Mesenchymal stem cell (in vitro differentiated cells and primary cell): ENCODE measurements at regions not wholly inside any gene's neighbourhood (a gene's known extent, or its start where the extent isn't known, plus 50 kb on each side); places are given as distances from the start of the nearest gene placed in this dataset.

Experiments
- DNase-seq: peaks from one replicate; pipeline ENCODE4 v3.0.0-alpha.2; 2013
- H2AFZ ChIP-seq: one replicate; pipeline ENCODE4 v1.6.1; 2013; ENCODE audit warnings: low read depth, mild to moderate bottlenecking, control low read depth, inconsistent platforms, low read length, moderate library complexity
- H2AK5ac ChIP-seq: 2 replicates; pipeline ENCODE4 v1.6.1; 2013; ENCODE audit warnings: low read length, moderate library complexity, mild to moderate bottlenecking, inconsistent platforms; ENCODE audit not compliant: severe bottlenecking
- H2BK120ac ChIP-seq: one replicate; pipeline ENCODE4 v1.6.1; 2013; ENCODE audit warnings: low read depth, mild to moderate bottlenecking, inconsistent platforms, low read length, moderate library complexity
- H2BK12ac ChIP-seq, 2 experiments: one replicate each; pipeline ENCODE4 v1.6.1; 2013; ENCODE audit warnings: inconsistent platforms in 2 of 2, low read length in 2 of 2, mild to moderate bottlenecking in 2 of 2, moderate library complexity in 2 of 2, control low read depth in 1 of 2
- H2BK15ac ChIP-seq: one replicate; pipeline ENCODE4 v1.6.1; 2013; ENCODE audit warnings: mild to moderate bottlenecking, low read depth, inconsistent platforms; ENCODE audit not compliant: poor library complexity, severe bottlenecking
- H2BK5ac ChIP-seq: 2 replicates; pipeline ENCODE4 v1.6.1; 2013; ENCODE audit warnings: low read depth, mild to moderate bottlenecking, low read length, control low read depth, inconsistent platforms; ENCODE audit not compliant: poor library complexity, severe bottlenecking
- H3K14ac ChIP-seq, 2 experiments: one replicate each; pipeline ENCODE4 v1.6.1; 2013; ENCODE audit warnings: inconsistent platforms in 2 of 2, low read length in 2 of 2, control low read depth in 1 of 2, mild to moderate bottlenecking in 1 of 2, moderate library complexity in 1 of 2
- H3K18ac ChIP-seq, 2 experiments: one replicate each; pipeline ENCODE4 v1.6.1; 2013; ENCODE audit warnings: inconsistent platforms in 2 of 2, low read length in 2 of 2, control low read depth in 1 of 2, low read depth in 1 of 2, mild to moderate bottlenecking in 1 of 2
- H3K23ac ChIP-seq, 2 experiments: one replicate each; pipeline ENCODE4 v1.6.1; 2013; ENCODE audit warnings: inconsistent platforms in 2 of 2, low read length in 2 of 2, mild to moderate bottlenecking in 2 of 2, moderate library complexity in 2 of 2, control low read depth in 1 of 2
- H3K27ac ChIP-seq: 2 replicates; pipeline ENCODE4 v1.5.1; 2013; ENCODE audit warnings: mild to moderate bottlenecking, moderate library complexity, low read length, control low read depth, inconsistent platforms; ENCODE audit not compliant: poor library complexity, severe bottlenecking
- H3K27me3 ChIP-seq, 2 experiments: 2 replicates each; pipeline versions ENCODE4 v1.6.1 to v1.7.0; 2013; ENCODE audit warnings: low read length in 2 of 2, mild to moderate bottlenecking in 2 of 2, moderate library complexity in 2 of 2, control low read depth in 1 of 2, inconsistent platforms in 1 of 2; ENCODE audit not compliant: control insufficient read depth in 1 of 2, insufficient read depth in 1 of 2
- H3K36me3 ChIP-seq, 2 experiments: 2 replicates each; pipeline versions ENCODE4 v1.6.1 to v1.7.0; 2013; ENCODE audit warnings: low read length in 2 of 2, control low read depth in 1 of 2, inconsistent platforms in 1 of 2, low read depth in 1 of 2, mild to moderate bottlenecking in 1 of 2; ENCODE audit not compliant: insufficient read depth in 2 of 2, control insufficient read depth in 1 of 2
- H3K4ac ChIP-seq, 2 experiments: one replicate each; pipeline ENCODE4 v1.6.1; 2013; ENCODE audit warnings: inconsistent platforms in 2 of 2, low read length in 2 of 2, mild to moderate bottlenecking in 2 of 2, moderate library complexity in 2 of 2, control low read depth in 1 of 2, low read depth in 1 of 2
- H3K4me1 ChIP-seq: 2 replicates; pipeline ENCODE4 v1.6.1; 2013; ENCODE audit warnings: low read depth, low read length, control low read depth; ENCODE audit not compliant: control insufficient read depth, insufficient read depth
- H3K4me2 ChIP-seq: 2 replicates; pipeline ENCODE4 v1.6.1; 2013; ENCODE audit warnings: low read length, mild to moderate bottlenecking, inconsistent platforms; ENCODE audit not compliant: poor library complexity, severe bottlenecking
- H3K4me3 ChIP-seq, 2 experiments: 2 replicates each; pipeline versions ENCODE4 v1.5.1 to v1.7.0; 2013; ENCODE audit warnings: low read length in 2 of 2, mild to moderate bottlenecking in 2 of 2, control low read depth in 1 of 2, low read depth in 1 of 2; ENCODE audit not compliant: insufficient read depth in 1 of 2
- H3K79me1 ChIP-seq: replicated peaks from 2 replicates; pipeline ENCODE4 v1.6.1; 2013; ENCODE audit warnings: mild to moderate bottlenecking, control low read depth, low read length, inconsistent platforms; ENCODE audit not compliant: poor library complexity, severe bottlenecking
- H3K9ac ChIP-seq: 2 replicates; pipeline ENCODE4 v1.7.0; 2013; ENCODE audit warnings: mild to moderate bottlenecking, low read length, moderate library complexity
- H3K9me3 ChIP-seq: 2 replicates; pipeline ENCODE4 v1.7.0; 2013; ENCODE audit warnings: mild to moderate bottlenecking, low read length; ENCODE audit not compliant: control insufficient read depth
- H4K8ac ChIP-seq: one replicate; pipeline ENCODE4 v1.6.1; 2013; ENCODE audit warnings: inconsistent platforms, mild to moderate bottlenecking, low read length, moderate library complexity
- H4K91ac ChIP-seq: one replicate; pipeline ENCODE4 v1.6.1; 2013; ENCODE audit warnings: mild to moderate bottlenecking, low read length, inconsistent platforms
- WGBS: methylation state at CpG from one replicate; pipeline ENCODE4 v1.1.7; 2013; ENCODE audit warnings: mixed read lengths; 5-methylcytosine and 5-hydroxymethylcytosine counted together

DNA sequence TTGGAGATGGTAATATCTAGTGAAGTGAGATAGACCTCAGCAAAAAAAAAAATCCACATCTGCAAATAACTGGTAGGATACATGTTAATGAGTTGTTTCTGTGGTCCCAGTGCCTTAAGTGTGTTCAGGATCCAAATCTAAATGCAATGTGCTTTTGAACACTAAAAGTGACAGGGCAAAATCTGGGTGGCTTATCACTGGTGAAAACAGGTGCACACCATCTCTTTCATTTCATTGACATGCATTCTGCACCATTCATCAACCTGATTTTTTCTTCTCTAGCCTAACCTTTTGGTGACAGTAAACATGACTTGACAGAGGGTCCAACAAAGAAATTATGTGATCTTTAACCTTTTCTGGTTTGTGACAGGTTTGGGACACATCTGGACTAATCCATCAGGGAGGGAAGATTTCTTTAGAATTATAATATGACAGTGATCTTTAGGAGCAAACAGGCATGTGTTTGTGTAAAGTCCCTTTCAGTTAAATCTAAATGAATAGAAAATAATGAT is 201.6 kb upstream of the NEGR1 start:
- Histone ChIP-seq H3K4ac (no peak overlapping the region), H2BK120ac (no peak overlapping the region), H3K4me3 (no peak overlapping the region), H4K8ac (no peak overlapping the region), H3K79me1 (no peaks in the 10 kb centered on the region), H3K36me3 (no peaks in the 10 kb centered on the region), H2AFZ (no peak overlapping the region), H4K91ac (no peak overlapping the region), H3K23ac (no peak overlapping the region), H2BK12ac (no peak overlapping the region), H3K18ac (no peak overlapping the region), H3K4me1 (no peaks in the 10 kb centered on the region), H2AK5ac (no peak overlapping the region), H3K4me2 (no peak overlapping the region), H3K9ac (no peak overlapping the region), H3K27ac (no peak overlapping the region), H3K9me3 (no peaks in the 10 kb centered on the region), H2BK15ac (no peak overlapping the region), H3K14ac (no peak overlapping the region), H2BK5ac (no peak overlapping the region), H3K27me3 (no peaks in the 10 kb centered on the region)
- no peak for DNase-seq

DNA sequence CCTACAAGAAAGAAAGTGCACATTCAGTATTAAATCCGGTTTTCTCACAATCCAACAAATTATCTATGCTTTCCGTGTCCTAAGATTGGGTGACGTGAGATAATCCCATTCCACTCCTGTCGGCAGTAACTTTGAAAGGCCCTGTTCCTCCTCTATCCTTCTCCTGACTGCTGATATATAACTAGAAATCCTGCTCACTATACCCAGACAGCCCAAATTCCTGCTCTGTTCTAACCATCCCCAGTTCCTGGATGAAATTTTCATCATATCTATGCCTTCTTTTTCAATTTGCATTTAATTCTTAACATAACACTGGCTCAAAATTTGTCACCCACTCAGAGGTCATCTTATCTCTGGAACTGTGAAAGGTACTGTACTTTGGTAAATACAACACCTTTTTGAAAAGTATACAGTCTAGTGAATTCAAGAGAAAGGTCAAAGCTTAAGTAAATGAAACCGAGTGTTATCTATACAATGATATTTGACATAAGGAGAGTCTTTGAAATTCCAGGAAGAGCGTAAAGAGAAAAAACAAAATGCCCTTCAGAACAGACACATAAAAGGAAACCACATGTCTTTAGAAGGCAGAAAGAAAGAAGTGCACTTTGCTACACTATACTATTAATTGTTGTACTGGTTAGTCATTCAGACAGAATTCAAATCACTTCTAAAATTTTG is 200.5 kb upstream of the NEGR1 start:
- 92% methylated on average over 4 of the region's 6 CpGs for WGBS
- no peak overlapping the region for H3K4ac ChIP-seq

DNA sequence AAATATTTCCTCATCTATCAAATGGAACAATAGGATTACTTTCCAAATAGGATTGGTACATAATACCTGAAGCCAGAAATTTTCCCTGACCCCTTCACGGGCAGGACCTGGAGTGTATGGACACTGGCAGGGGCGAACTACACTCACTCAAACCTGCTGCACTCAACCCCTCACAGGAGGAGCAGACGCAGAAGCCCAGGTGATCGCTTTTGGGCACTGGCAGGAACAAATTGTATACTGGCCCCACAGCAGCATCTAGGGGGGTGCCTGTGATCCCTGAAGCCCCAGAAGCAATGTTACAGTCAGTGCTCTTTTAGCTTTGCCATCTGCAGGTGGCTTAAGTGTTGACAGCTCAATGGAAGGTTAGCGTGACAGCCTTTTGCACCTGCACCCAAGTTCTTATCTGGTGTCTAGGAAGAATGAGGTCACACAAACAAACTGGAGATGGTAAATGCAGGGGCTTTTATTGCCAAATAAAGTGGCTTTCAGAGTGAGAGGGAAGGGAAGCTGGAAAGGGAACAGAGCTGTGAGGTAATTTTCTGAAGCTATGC is 199.2 kb upstream of the NEGR1 start:
- Histone ChIP-seq H3K4me1 (no peaks in the 10 kb centered on the region), H3K9ac (no peak overlapping the region), H3K9me3 (no peaks in the 10 kb centered on the region), H3K4me2 (no peak overlapping the region), H2AFZ (no peak overlapping the region), H3K18ac (no peak overlapping the region), H3K4me3 (no peak overlapping the region), H3K23ac (no peak overlapping the region), H3K14ac (no peak overlapping the region), H3K27me3 (no peaks in the 10 kb centered on the region), H3K27ac (no peak overlapping the region), H4K91ac (no peak overlapping the region), H2BK15ac (no peak overlapping the region), H2BK120ac (no peak overlapping the region), H3K79me1 (no peaks in the 10 kb centered on the region), H4K8ac (no peak overlapping the region), H3K4ac (no peak overlapping the region), H2AK5ac (no peak overlapping the region), H3K36me3 (no peaks in the 10 kb centered on the region), H2BK12ac (no peak overlapping the region), H2BK5ac (no peak overlapping the region)
- WGBS = 86% methylated on average over 5 of the region's 5 CpGs
- DNase-seq = no peak

More for the DNA sequence above, 200.5 kb upstream of the NEGR1 start:
- H3K18ac ChIP-seq = no peak overlapping the region
- H2BK12ac ChIP-seq = no peak overlapping the region
- H2BK120ac ChIP-seq = no peak overlapping the region
- H2AK5ac ChIP-seq = no peak overlapping the region
- no peak overlapping the region for H3K23ac ChIP-seq
- no peak overlapping the region for H3K9ac ChIP-seq
- H3K36me3 ChIP-seq = no peaks in the 10 kb centered on the region
- no peak overlapping the region for H3K27ac ChIP-seq
- no peak overlapping the region for H2AFZ ChIP-seq
- no peaks in the 10 kb centered on the region for H3K9me3 ChIP-seq
- no peak overlapping the region for H3K14ac ChIP-seq
- no peak overlapping the region for H3K4me2 ChIP-seq
- H3K79me1 ChIP-seq = no peaks in the 10 kb centered on the region
- no peak overlapping the region for H4K8ac ChIP-seq
- no peak for DNase-seq
- H3K4me1 ChIP-seq = no peaks in the 10 kb centered on the region
- H3K27me3 ChIP-seq = no peaks in the 10 kb centered on the region
- H2BK15ac ChIP-seq = no peak overlapping the region
- no peak overlapping the region for H3K4me3 ChIP-seq
- no peak overlapping the region for H4K91ac ChIP-seq
- no peak overlapping the region for H2BK5ac ChIP-seq

DNA sequence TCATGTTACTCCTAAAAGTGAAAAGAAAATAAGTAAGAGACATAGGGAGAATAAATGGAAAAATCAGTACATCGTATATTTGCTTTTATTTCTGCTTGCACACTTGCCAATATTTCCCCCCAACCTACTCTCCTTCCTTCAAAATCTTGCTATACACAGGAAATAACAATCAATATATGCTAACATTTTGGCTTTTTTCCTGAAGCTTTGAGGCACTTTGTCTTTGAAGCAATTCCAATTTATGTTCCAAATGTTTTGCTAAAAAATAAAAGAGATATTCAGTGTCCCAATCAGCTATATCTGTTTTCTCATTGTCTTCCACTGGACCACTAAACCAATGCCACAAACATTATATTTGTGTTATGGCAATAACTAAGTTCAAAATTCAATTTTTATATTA is 184.0 kb upstream of the NEGR1 start:
- H3K9me3 ChIP-seq = no peaks in the 10 kb centered on the region
- H3K4me2 ChIP-seq = no peak overlapping the region
- H3K27me3 ChIP-seq = no peaks in the 10 kb centered on the region
- H2BK5ac ChIP-seq = no peak overlapping the region
- H3K14ac ChIP-seq = no peak overlapping the region
- H2BK15ac ChIP-seq = no peak overlapping the region
- no peak overlapping the region for H2AK5ac ChIP-seq
- H4K8ac ChIP-seq = no peak overlapping the region
- no peak overlapping the region for H2BK120ac ChIP-seq
- no peaks in the 10 kb centered on the region for H3K4me1 ChIP-seq
- WGBS = 91% methylated on average over 1 of the region's 1 CpG
- no peak for DNase-seq
- no peak overlapping the region for H2AFZ ChIP-seq
- no peaks in the 10 kb centered on the region for H3K79me1 ChIP-seq
- H3K18ac ChIP-seq = no peak overlapping the region
- H3K4ac ChIP-seq = no peak overlapping the region
- no peaks in the 10 kb centered on the region for H3K36me3 ChIP-seq
- no peak overlapping the region for H2BK12ac ChIP-seq
- H3K4me3 ChIP-seq = no peak overlapping the region
- no peak overlapping the region for H3K27ac ChIP-seq
- no peak overlapping the region for H3K9ac ChIP-seq
- no peak overlapping the region for H3K23ac ChIP-seq
- H4K91ac ChIP-seq = no peak overlapping the region
